ENCODE measurements at regions not wholly inside any gene's neighbourhood (a gene's known extent, or its start where the extent isn't known, plus 50 kb on each side); places are given as distances from the start of the nearest gene placed in this dataset.
A peak's percentile ranks its signal among the peaks of the same experiment; 100 is the strongest.

GRCh38 chr20:40486297-40486696, 202.7 kb downstream of the MAFB start:
- DNase-seq: no peak

GRCh38 chr20:40481743-40482458, 207.1 kb downstream of the MAFB start:
- no peak for DNase-seq

- DNase-seq: no peak
Measured at GRCh38 chr20:40481337-40481736, 207.7 kb downstream of the MAFB start.

GRCh38 chr20:40477805-40478204, 211.2 kb downstream of the MAFB start:
- no peak for DNase-seq

GRCh38 chr20:40476461-40476860, 212.6 kb downstream of the MAFB start:
- no peak for DNase-seq

- no peak for DNase-seq
Measured at GRCh38 chr20:40472905-40473304, 216.1 kb downstream of the MAFB start.

- no peak for DNase-seq
Measured at GRCh38 chr20:40471261-40471629, 217.8 kb downstream of the MAFB start.

GRCh38 chr20:40470445-40471260, 218.4 kb downstream of the MAFB start:
- peak; percentile 10 for DNase-seq

GRCh38 chr20:40468759-40469158, 220.3 kb downstream of the MAFB start:
- no peak for DNase-seq

GRCh38 chr20:40467703-40468411, 221.2 kb downstream of the MAFB start:
- no peak for DNase-seq

GRCh38 chr20:40467067-40467466, 222.0 kb downstream of the MAFB start:
- DNase-seq: no peak

- no peak for DNase-seq
Measured at GRCh38 chr20:40464731-40465208, 224.3 kb downstream of the MAFB start.

- DNase-seq: no peak
Measured at GRCh38 chr20:40463171-40463570, 225.9 kb downstream of the MAFB start.

GRCh38 chr20:40462566-40462965, 226.5 kb downstream of the MAFB start:
- no peak for DNase-seq

- no peak for DNase-seq
Measured at GRCh38 chr20:40459299-40459698, 229.7 kb downstream of the MAFB start.

GRCh38 chr20:40457404-40457803, 231.6 kb downstream of the MAFB start:
- no peak for DNase-seq

GRCh38 chr20:40452758-40453157, 236.3 kb downstream of the MAFB start:
- no peak for DNase-seq

GRCh38 chr20:40451552-40451951, 237.5 kb downstream of the MAFB start:
- DNase-seq: no peak

- no peak for DNase-seq
Measured at GRCh38 chr20:40449974-40450616, 238.9 kb downstream of the MAFB start.

- DNase-seq: no peak
Measured at GRCh38 chr20:40449144-40449690, 239.8 kb downstream of the MAFB start.

GRCh38 chr20:40446888-40447287, 242.1 kb downstream of the MAFB start:
- no peak for DNase-seq

GRCh38 chr20:40444516-40444915, 244.5 kb downstream of the MAFB start:
- DNase-seq: no peak

- no peak for DNase-seq
Measured at GRCh38 chr20:40443753-40444152, 245.3 kb downstream of the MAFB start.
